ENCODE measurements at regions not wholly inside any gene's neighbourhood (a gene's known extent, or its start where the extent isn't known, plus 50 kb on each side); places are given as distances from the start of the nearest gene placed in this dataset.

GRCh38 chr7:347644-348479 lies 57.9 kb downstream of the FOXL3 start:
- peaks cover 32% of the 10 kb centered on the region for H3K4me1 Mint-ChIP-seq (ENCODE audit: low read depth)
- TF ChIP-seq, protein P1, sequence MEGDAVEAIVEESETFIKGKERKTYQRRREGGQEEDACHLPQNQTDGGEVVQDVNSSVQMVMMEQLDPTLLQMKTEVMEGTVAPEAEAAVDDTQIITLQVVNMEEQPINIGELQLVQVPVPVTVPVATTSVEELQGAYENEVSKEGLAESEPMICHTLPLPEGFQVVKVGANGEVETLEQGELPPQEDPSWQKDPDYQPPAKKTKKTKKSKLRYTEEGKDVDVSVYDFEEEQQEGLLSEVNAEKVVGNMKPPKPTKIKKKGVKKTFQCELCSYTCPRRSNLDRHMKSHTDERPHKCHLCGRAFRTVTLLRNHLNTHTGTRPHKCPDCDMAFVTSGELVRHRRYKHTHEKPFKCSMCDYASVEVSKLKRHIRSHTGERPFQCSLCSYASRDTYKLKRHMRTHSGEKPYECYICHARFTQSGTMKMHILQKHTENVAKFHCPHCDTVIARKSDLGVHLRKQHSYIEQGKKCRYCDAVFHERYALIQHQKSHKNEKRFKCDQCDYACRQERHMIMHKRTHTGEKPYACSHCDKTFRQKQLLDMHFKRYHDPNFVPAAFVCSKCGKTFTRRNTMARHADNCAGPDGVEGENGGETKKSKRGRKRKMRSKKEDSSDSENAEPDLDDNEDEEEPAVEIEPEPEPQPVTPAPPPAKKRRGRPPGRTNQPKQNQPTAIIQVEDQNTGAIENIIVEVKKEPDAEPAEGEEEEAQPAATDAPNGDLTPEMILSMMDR (IDR thresholded peaks at IDR 0.05; ENCODE audit: unreplicated experiment): no peak
- H3K9me3 Mint-ChIP-seq (ENCODE audit: low read depth): peaks cover 3% of the 10 kb centered on the region
- peaks cover 2% of the 10 kb centered on the region for H3K36me3 Mint-ChIP-seq (ENCODE audit: insufficient read depth)
- DNase-seq (ENCODE audit: low spot score, unreplicated experiment): no peak
- no peak overlapping the region for H3K4me3 Mint-ChIP-seq (ENCODE audit: low read depth)
- no peak overlapping the region for H3K27ac Mint-ChIP-seq
- H3K27me3 Mint-ChIP-seq: no peaks in the 10 kb centered on the region

DNA sequence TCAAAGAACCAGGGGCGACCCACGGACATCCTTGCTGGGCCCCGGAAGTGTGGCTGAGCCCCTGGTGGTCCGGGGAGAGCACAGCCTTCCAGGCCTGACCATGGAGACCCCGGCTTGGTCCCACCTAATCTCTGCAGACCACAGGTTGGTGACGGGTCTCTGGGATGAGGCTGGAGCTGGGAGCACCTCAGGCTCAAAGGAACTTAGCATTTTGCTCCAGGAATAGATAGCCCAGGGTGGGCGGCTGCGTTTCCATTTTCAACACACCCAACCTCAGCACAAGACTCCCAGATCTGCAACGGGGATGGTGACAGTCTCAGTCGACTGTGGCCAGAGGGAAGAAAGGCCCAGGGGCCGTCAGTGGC lies 58.5 kb downstream of the FOXL3 start:
- no peak for DNase-seq (ENCODE audit: low spot score, unreplicated experiment)
- peaks cover 2% of the 10 kb centered on the region for H3K36me3 Mint-ChIP-seq (ENCODE audit: insufficient read depth)
- no peak overlapping the region for H3K4me3 Mint-ChIP-seq (ENCODE audit: low read depth)
- H3K27ac Mint-ChIP-seq: peak overlapping the region; percentile 10
- H3K27me3 Mint-ChIP-seq: no peaks in the 10 kb centered on the region
- TF ChIP-seq, protein P1 (IDR thresholded peaks at IDR 0.05; ENCODE audit: unreplicated experiment): no peak
- peaks cover 3% of the 10 kb centered on the region for H3K9me3 Mint-ChIP-seq (ENCODE audit: low read depth)
- peaks cover 26% of the 10 kb centered on the region for H3K4me1 Mint-ChIP-seq (ENCODE audit: low read depth)

- Mint-ChIP-seq H3K27ac (peak overlapping the region; percentile 10), H3K4me3 (ENCODE audit: low read depth) (no peak overlapping the region), H3K9me3 (ENCODE audit: low read depth) (peaks cover 3% of the 10 kb centered on the region), H3K27me3 (no peaks in the 10 kb centered on the region), H3K4me1 (ENCODE audit: low read depth) (peaks cover 21% of the 10 kb centered on the region), H3K36me3 (ENCODE audit: insufficient read depth) (peaks cover 2% of the 10 kb centered on the region)
- TF ChIP-seq, protein P1 (IDR thresholded peaks at IDR 0.05; ENCODE audit: unreplicated experiment): no peak
- no peak for DNase-seq (ENCODE audit: low spot score, unreplicated experiment)
Measured at GRCh38 chr7:348962-349743, 59.2 kb downstream of the FOXL3 start.

- TF ChIP-seq, protein P1 (IDR thresholded peaks at IDR 0.05; ENCODE audit: unreplicated experiment): no peak
- no peak for DNase-seq (ENCODE audit: low spot score, unreplicated experiment)
- Mint-ChIP-seq H3K27ac (no peak overlapping the region), H3K27me3 (no peaks in the 10 kb centered on the region), H3K9me3 (ENCODE audit: low read depth) (no peaks in the 10 kb centered on the region), H3K4me3 (ENCODE audit: low read depth) (no peak overlapping the region), H3K36me3 (ENCODE audit: insufficient read depth) (no peaks in the 10 kb centered on the region), H3K4me1 (ENCODE audit: low read depth) (peaks cover 10% of the 10 kb centered on the region)
Measured at GRCh38 chr7:351256-351655, 61.3 kb downstream of the FOXL3 start.

DNA sequence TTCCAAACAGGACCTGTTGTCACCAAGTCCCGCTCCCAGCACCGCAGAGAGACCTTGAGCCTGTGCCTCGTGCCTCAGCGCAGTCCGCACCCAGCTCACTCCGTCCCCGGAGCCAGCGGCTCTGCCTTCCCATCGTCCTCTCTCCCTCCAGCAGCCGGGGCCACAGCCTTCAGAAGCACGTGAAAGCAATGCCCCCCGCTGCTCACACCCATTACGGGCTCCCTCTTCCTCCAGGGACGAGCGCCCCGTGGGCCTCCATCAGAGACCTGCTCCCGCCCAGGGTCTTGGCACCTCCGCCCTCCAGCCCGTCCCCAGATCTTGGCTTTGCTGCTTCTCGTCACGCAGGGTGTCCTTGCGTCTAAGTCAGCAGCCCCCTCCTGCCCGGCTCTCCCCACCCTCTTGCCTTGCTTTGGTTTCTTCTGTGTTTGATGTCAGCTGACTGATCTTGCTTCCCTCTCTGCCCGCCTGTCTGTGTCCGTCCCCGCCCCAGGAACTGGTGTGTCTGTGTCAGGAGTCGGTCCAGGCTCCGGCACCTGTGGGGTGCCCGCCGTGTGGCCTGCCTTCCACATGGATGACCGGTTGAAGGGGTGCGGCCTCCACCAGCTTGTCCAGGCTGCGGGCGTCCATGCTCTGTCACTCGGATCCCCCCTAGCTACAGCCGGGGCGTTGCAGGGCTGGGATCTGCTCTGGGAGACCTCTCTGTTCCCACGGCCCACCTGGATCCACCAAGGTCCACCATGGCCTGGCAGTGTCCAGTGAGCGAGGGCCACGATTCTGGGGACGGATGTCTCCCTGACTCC lies 61.9 kb downstream of the FOXL3 start:
- H3K36me3 Mint-ChIP-seq (ENCODE audit: insufficient read depth): no peaks in the 10 kb centered on the region
- no peaks in the 10 kb centered on the region for H3K9me3 Mint-ChIP-seq (ENCODE audit: low read depth)
- no peak overlapping the region for H3K4me3 Mint-ChIP-seq (ENCODE audit: low read depth)
- DNase-seq (ENCODE audit: low spot score, unreplicated experiment): no peak
- peaks cover 10% of the 10 kb centered on the region for H3K4me1 Mint-ChIP-seq (ENCODE audit: low read depth)
- no peaks in the 10 kb centered on the region for H3K27me3 Mint-ChIP-seq
- TF ChIP-seq, protein P1 (IDR thresholded peaks at IDR 0.05; ENCODE audit: unreplicated experiment): no peak
- no peak overlapping the region for H3K27ac Mint-ChIP-seq

All from progenitor cell of endocrine pancreas (in vitro differentiated cells).